Activated CD4-positive, alpha-beta T cell treated with anti-CD3 and anti-CD28 coated beads for 36 hours (primary cell): ENCODE measurements at regions not wholly inside any gene's neighbourhood (a gene's known extent, or its start where the extent isn't known, plus 50 kb on each side); places are given as distances from the start of the nearest gene placed in this dataset.
"Not testable (repeated sequence)": the region's sequence is repeated elsewhere in the genome, so short reads cannot be mapped to it uniquely, and the experiment has no call there.

ENCODE experiments used
- ATAC-seq: fragments of 200-7000 bp; cut with Tn5 transposase; one replicate; pipeline ENCODE4 v1.10.0; 2021; ENCODE audit warnings: mild to moderate bottlenecking, moderate library complexity
- CTCF ChIA-PET: fragments of 350-600 bp; sonication (Branson Sonifier 250); formaldehyde crosslinking; loops from one replicate; lab custom pipeline; 2021; ENCODE audit warnings: antibody characterized with exemption; lab: Charles Lee
- POLR2A ChIA-PET: fragments of 350-600 bp; sonication (Branson Sonifier 250); formaldehyde crosslinking; loops from one replicate; lab custom pipeline; 2021; ENCODE audit warnings: antibody characterized with exemption, inconsistent platforms; lab: Charles Lee
- DNase-seq: peaks from one replicate; pipeline ENCODE4 v3.0.0-alpha.2; 2020
- H3K27ac Mint-ChIP-seq: one replicate; pipeline ENCODE4 v1.8.0; 2021; ENCODE audit warnings: mixed read lengths
- H3K27me3 Mint-ChIP-seq: one replicate; pipeline ENCODE4 v1.8.0; 2021; ENCODE audit warnings: mixed read lengths
- H3K36me3 Mint-ChIP-seq: one replicate; pipeline ENCODE4 v1.8.0; 2021; ENCODE audit warnings: low read depth, mixed read lengths
- H3K4me1 Mint-ChIP-seq: one replicate; pipeline ENCODE4 v1.8.0; 2021; ENCODE audit warnings: mixed read lengths
- H3K4me3 Mint-ChIP-seq: one replicate; pipeline ENCODE4 v1.8.0; 2021; ENCODE audit warnings: mild to moderate bottlenecking, moderate library complexity, mixed read lengths
- H3K9me3 Mint-ChIP-seq: one replicate; pipeline ENCODE4 v1.8.0; 2021; ENCODE audit warnings: low read depth, mixed read lengths
- intact Hi-C, 2 experiments: fragments of 100-400 bp; cut with DNase I in 1 of 2; cut with micrococcal nuclease in 1 of 2; formaldehyde crosslinking; loops; one replicate each; pipeline versions ENCODE4 v1.14.2 to v1.15.1; 2022 to 2024; cut with DNase I, micrococcal nuclease

DNA sequence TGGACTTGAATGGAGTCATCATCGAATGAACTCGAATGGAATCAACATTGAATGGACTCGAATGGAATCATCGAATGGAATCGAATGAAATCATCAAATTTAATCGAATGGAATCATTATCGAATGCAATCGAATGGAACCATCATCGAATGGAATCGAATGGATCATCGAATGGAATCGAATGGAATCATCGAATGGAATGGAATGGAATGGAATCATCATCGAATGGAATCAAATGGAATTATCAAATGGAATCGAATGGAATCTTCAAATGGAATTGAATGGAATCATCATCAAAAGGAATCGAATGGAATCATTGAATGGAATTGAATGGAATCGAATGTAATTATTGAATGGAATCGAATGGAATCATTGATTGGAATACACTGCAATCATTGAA, 610.3 kb downstream of the TP53TG3F start:
- intact Hi-C loops, H3K4me3 Mint-ChIP-seq, H3K27ac Mint-ChIP-seq, DNase-seq, ATAC-seq, POLR2A ChIA-PET, H3K4me1 Mint-ChIP-seq, CTCF ChIA-PET, H3K27me3 Mint-ChIP-seq: not testable (repeated sequence)
- Mint-ChIP-seq H3K9me3 (peaks cover 35% of the 10 kb centered on the region), H3K36me3 (peaks cover 15% of the 10 kb centered on the region)

DNA sequence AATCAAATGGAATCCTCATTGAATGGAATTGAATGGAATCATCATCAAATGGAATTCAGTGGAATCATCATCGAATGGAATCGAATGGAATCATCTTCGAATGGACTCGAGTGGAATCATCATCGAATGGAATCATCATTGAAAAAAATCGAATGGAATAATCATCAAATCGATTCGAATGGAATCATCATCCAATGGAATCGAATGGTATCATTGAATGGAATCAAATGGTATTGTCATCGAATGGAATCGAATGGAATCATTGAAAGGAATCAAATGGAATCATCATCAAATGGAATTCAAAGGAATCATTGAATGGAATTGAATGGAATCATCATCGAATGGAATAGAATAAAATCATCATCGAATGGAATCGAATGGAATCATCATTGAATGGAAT, 619.3 kb downstream of the TP53TG3F start:
- Mint-ChIP-seq H3K27me3 (no peaks in the 10 kb centered on the region), H3K27ac (no peak overlapping the region), H3K4me3 (no peak overlapping the region), H3K36me3 (peaks cover 39% of the 10 kb centered on the region), H3K9me3 (peaks cover 53% of the 10 kb centered on the region), H3K4me1 (no peaks in the 10 kb centered on the region)
- POLR2A ChIA-PET: no interaction called here
- ATAC-seq: no peak
- DNase-seq: no peak
- intact Hi-C loops: no loop called here
- CTCF ChIA-PET: no interaction called here

DNA sequence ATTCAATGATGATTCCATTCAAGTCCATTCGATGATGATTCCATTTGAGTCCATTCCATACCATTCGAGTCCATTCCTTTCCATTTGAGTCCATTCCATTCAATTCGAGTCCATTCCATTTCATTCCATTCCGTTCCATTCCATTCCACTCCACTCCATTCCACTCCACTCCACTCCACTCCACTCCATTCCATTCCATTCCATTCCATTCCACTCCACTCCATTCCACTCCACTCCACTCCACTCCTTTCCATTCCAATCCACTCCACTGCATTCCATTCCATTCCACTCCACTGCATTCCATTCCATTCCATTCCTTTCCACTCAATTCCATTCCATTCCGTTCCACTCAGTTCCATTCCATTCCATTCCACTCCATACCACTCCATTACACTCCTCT, 625.6 kb downstream of the TP53TG3F start:
- ATAC-seq, DNase-seq, POLR2A ChIA-PET, H3K27me3 Mint-ChIP-seq, CTCF ChIA-PET, H3K4me3 Mint-ChIP-seq, H3K4me1 Mint-ChIP-seq, intact Hi-C loops, H3K27ac Mint-ChIP-seq: not testable (repeated sequence)
- Mint-ChIP-seq H3K36me3 (peaks cover 51% of the 10 kb centered on the region), H3K9me3 (peaks cover 74% of the 10 kb centered on the region)

DNA sequence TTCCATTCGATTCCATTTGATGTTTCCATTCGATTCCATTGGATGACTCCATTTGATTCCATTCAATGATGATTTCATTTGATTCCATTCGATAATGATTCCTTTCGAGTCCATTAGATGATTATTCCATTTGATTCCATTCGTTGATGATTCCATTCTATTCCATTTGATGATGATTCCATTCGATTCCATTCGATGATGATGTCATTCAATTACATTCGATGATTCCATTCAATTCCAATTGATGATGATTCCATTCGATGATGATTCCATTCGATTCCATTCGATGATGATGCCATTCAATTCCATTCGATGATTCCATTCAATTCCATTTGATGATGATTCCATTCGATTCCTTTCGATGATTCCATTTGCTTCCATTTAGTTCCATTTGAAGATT, 635.6 kb downstream of the TP53TG3F start:
- H3K4me1 Mint-ChIP-seq, H3K27ac Mint-ChIP-seq, CTCF ChIA-PET, intact Hi-C loops, DNase-seq, ATAC-seq, H3K27me3 Mint-ChIP-seq, H3K4me3 Mint-ChIP-seq, POLR2A ChIA-PET: not testable (repeated sequence)
- peaks cover 35% of the 10 kb centered on the region for H3K36me3 Mint-ChIP-seq
- H3K9me3 Mint-ChIP-seq: peaks cover 73% of the 10 kb centered on the region

DNA sequence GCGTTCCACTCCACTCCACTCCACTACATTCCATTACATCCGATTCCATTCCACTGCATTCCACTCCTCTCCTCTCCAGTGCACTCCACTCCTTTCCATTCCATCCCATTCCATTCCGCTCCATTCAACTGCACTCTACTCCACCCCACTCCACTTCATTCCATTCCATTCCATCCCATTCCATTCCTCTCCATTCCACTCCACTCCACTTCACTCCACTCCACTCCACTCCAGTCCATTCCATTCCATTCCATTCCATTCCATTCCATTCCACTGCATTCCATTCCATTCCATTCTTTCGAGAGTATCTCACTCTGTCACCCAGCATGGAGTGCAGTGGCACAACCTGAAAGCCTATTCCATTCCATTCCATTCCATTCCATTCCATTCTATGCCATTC, 637.5 kb downstream of the TP53TG3F start:
- Mint-ChIP-seq H3K9me3 (peaks cover 61% of the 10 kb centered on the region), H3K36me3 (peaks cover 25% of the 10 kb centered on the region)
- H3K27me3 Mint-ChIP-seq, H3K4me1 Mint-ChIP-seq, POLR2A ChIA-PET, CTCF ChIA-PET, DNase-seq, ATAC-seq, H3K27ac Mint-ChIP-seq, intact Hi-C loops, H3K4me3 Mint-ChIP-seq: not testable (repeated sequence)

DNA sequence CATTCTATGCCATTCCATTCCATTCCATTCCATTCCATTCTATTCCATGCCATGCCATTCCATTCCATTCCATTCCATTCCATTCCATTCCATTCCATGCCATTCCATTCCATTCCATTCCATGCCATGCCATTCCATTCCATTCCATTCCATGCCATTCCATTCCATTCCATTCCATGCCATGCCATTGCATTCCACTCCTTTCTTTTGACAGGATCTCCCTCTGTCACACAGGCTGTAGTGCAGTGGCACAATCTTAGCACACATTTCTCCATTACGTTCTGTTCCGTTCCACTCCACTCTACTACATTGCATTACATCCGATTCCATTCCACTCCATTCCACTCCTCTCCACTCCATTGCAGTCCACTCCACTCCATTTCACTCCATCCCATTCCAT, 637.9 kb downstream of the TP53TG3F start:
- intact Hi-C loops, H3K4me1 Mint-ChIP-seq, H3K27me3 Mint-ChIP-seq, POLR2A ChIA-PET, CTCF ChIA-PET, DNase-seq, ATAC-seq, H3K27ac Mint-ChIP-seq, H3K4me3 Mint-ChIP-seq: not testable (repeated sequence)
- H3K36me3 Mint-ChIP-seq: peaks cover 24% of the 10 kb centered on the region
- peaks cover 57% of the 10 kb centered on the region for H3K9me3 Mint-ChIP-seq

DNA sequence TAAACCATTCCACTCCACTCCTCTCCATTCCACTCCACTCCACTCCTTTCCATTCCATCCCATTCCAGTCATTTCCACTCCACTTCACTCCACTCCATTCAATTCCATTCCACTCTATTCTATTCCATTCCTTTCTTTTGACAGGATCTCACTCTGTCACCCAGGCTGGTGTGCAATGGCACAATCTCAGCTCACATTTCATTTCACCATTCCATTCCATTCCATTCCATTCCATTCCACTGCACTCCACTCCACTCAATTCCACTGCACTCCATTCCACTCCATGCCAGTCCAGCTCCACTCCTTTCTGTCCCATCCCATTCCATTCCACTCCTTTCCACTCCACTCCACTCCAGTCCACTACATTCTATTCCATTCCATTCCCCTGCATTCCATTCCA, 638.6 kb downstream of the TP53TG3F start:
- DNase-seq, H3K27ac Mint-ChIP-seq, CTCF ChIA-PET, ATAC-seq, H3K27me3 Mint-ChIP-seq, POLR2A ChIA-PET, H3K4me1 Mint-ChIP-seq, H3K4me3 Mint-ChIP-seq, intact Hi-C loops: not testable (repeated sequence)
- peaks cover 50% of the 10 kb centered on the region for H3K9me3 Mint-ChIP-seq
- H3K36me3 Mint-ChIP-seq: peaks cover 23% of the 10 kb centered on the region

DNA sequence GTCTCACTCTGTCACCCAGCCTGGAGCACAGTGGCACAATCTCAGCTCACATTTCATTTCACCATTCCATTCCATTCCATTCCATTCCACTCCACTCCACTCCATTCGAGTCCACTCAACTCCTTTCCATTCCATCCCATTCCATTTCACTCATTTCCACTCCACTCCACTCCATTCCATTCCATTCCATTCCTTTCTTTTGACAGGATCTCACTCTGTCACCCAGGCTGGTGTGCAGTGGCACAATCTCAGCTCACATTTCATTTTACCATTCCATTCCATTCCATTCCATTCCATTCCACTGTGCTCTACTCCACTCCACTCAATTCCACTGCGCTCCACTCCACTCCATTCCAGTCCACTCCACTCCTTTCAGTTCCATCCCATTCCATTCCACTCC, 639.6 kb downstream of the TP53TG3F start:
- CTCF ChIA-PET, intact Hi-C loops, H3K27ac Mint-ChIP-seq, H3K4me3 Mint-ChIP-seq, H3K4me1 Mint-ChIP-seq, ATAC-seq, POLR2A ChIA-PET, H3K27me3 Mint-ChIP-seq, DNase-seq: not testable (repeated sequence)
- H3K9me3 Mint-ChIP-seq: peaks cover 49% of the 10 kb centered on the region
- peaks cover 21% of the 10 kb centered on the region for H3K36me3 Mint-ChIP-seq
